ENCODE measurements at regions not wholly inside any gene's neighbourhood (a gene's known extent, or its start where the extent isn't known, plus 50 kb on each side); places are given as distances from the start of the nearest gene placed in this dataset.
A peak's percentile ranks its signal among the peaks of the same experiment; 100 is the strongest.

DNA sequence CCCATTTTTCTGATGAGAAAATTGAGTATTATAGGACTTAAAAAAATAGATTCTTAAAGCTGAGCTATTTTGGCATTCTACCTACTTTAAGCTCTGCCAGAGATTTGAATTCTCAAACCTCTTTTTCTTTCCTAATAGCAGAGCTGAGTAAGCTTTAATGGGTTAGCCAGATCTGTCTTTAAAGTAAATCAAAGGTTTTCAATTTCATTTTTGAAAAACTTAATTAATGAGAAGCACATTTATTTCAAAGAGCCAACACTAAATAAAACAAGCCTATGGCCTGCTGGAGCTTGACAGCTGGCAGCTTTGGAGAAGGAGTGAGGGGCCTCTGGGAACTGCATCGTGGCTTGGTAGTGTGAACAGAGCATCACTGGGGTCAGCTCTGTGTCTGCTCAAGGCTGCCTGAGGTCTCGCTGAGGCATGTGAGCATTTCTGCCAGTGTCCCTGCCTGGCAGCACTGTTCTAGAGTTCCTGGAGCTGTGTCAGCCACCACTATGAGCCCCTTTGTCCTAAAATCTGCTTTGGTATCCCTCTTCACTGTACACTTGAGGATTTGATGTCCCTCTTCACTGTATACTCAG lies 50.4 kb upstream of the PRSS23 start:
- no peak overlapping the region for H3K4me3 ChIP-seq (replicated peaks in 1 of 2; ENCODE audit: low read depth in 2 of 2, low read length in 2 of 2)
- no peak for DNase-seq (ENCODE audit: low read depth in 2 of 2)
- TF ChIP-seq, protein P1, sequence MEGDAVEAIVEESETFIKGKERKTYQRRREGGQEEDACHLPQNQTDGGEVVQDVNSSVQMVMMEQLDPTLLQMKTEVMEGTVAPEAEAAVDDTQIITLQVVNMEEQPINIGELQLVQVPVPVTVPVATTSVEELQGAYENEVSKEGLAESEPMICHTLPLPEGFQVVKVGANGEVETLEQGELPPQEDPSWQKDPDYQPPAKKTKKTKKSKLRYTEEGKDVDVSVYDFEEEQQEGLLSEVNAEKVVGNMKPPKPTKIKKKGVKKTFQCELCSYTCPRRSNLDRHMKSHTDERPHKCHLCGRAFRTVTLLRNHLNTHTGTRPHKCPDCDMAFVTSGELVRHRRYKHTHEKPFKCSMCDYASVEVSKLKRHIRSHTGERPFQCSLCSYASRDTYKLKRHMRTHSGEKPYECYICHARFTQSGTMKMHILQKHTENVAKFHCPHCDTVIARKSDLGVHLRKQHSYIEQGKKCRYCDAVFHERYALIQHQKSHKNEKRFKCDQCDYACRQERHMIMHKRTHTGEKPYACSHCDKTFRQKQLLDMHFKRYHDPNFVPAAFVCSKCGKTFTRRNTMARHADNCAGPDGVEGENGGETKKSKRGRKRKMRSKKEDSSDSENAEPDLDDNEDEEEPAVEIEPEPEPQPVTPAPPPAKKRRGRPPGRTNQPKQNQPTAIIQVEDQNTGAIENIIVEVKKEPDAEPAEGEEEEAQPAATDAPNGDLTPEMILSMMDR (IDR thresholded peaks at IDR 0.05; ENCODE audit: low read depth, low read length), result no peak

DNA sequence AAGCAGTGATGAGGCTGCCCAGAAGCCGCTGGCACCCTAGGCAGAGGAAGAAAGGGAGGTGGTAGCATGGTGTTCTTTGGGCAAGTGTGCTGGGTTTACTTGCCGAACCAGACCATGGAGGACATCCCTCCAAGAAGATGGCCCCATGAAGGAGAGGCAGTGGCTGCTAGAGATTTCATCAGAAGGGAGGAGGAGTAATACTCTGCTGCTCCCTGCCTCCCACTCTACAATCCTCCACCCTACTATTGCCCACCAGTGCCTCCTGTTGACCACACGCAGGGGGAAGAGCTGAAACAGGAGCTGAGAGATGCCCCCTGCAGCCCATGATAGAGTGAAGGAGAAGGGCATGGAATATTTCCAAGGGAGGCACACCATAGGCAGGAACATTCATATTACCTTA lies 51.0 kb upstream of the PRSS23 start:
- DNase-seq (ENCODE audit: low read depth in 2 of 2), result peak in 1 of 2 donors; percentile 19
- TF ChIP-seq, protein P1 (IDR thresholded peaks at IDR 0.05; ENCODE audit: low read depth, low read length), result peak; percentile 16
- H3K4me3 ChIP-seq (replicated peaks in 1 of 2; ENCODE audit: low read depth in 2 of 2, low read length in 2 of 2), result no peak overlapping the region

DNA sequence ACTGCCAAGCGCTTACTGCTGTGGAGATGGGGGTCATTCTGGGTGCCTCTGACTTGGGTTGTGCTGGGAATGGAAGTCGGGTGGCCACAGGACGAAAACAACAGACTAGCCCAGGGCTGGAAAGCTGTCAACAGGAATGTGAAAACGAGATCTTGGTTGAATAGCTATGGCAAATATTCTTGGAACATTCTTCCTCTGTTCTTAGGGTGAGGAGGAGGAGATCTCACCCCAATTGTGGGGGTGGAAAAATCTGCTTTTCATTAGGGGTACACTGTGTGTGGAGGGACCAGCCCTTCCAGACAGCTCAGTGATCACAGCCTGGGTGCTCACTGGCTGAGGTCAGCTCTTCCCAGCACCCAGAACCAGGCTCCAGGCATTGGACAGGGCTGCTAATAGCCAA lies 52.0 kb upstream of the PRSS23 start:
- no peak overlapping the region for H3K4me3 ChIP-seq (replicated peaks in 1 of 2; ENCODE audit: low read depth in 2 of 2, low read length in 2 of 2)
- DNase-seq (ENCODE audit: low read depth in 2 of 2), result peak; percentile 28 to 41
- TF ChIP-seq, protein P1 (IDR thresholded peaks at IDR 0.05; ENCODE audit: low read depth, low read length), result no peak

DNA sequence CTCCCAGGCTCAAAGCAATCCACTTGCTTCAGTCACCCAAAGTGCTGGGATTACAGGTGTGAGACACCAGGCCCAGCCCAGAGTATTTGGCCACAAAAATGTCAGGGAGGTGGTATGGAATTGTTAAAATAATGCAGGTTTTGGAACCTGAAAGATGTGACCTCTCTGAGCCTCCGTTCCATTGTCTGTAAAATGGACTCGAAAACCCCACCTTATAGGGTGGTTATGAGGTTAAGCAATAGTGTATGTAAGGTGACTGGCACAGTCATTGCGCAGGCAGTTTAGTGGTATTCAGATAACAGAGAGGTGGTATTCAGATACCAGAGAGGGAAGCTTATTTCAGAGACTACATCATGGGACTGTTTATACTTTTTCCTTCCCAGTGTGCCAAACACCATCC lies 52.5 kb upstream of the PRSS23 start:
- DNase-seq (ENCODE audit: low read depth in 2 of 2), result no peak
- TF ChIP-seq, protein P1 (IDR thresholded peaks at IDR 0.05; ENCODE audit: low read depth, low read length), result no peak
- H3K4me3 ChIP-seq (replicated peaks in 1 of 2; ENCODE audit: low read depth in 2 of 2, low read length in 2 of 2), result no peak overlapping the region

DNA sequence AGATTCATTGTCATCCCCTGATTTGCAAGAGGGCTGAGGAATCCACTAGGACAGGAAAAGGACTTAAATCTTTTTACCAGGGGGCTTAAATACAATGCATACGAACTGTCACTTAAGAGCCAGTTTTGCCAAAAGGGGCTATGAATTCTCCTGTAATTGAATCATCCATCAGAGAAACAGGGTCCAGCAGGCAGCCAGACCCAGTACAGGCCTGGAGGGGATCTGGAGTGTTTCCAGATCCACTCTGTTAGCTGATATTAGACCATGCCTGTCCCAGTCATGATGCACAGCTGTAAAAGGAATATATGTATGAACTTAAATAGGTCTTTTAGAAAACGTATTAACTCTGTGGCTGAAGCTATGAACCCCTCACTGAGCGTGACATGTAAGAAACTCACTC lies 53.8 kb upstream of the PRSS23 start:
- H3K4me3 ChIP-seq (replicated peaks in 1 of 2; ENCODE audit: low read depth in 2 of 2, low read length in 2 of 2), result no peak overlapping the region
- DNase-seq (ENCODE audit: low read depth in 2 of 2), result no peak
- TF ChIP-seq, protein P1 (IDR thresholded peaks at IDR 0.05; ENCODE audit: low read depth, low read length), result no peak

DNA sequence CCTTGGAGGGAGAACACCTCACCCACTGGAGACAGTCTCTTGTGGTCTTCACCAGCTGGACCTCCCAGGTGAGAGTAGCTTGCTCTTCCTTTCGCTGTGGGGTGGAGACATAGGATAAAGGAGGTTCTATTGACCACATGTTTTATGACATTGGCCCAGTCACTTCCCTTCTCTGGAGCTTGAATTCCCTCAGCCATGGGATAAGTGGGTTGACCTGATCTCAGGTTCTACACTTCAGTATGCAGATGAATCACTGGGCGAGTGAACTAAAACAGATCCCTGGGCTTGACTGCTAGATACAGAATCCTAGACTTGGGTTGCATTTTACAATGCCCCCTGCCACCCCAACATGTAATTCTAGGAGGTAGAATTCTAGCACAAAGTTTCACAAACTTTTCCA lies 54.8 kb upstream of the PRSS23 start:
- no peak overlapping the region for H3K4me3 ChIP-seq (replicated peaks in 1 of 2; ENCODE audit: low read depth in 2 of 2, low read length in 2 of 2)
- DNase-seq (ENCODE audit: low read depth in 2 of 2), result no peak
- TF ChIP-seq, protein P1 (IDR thresholded peaks at IDR 0.05; ENCODE audit: low read depth, low read length), result no peak
